ENCODE measurements at regions not wholly inside any gene's neighbourhood (a gene's known extent, or its start where the extent isn't known, plus 50 kb on each side); places are given as distances from the start of the nearest gene placed in this dataset.
"Not testable (repeated sequence)": the region's sequence is repeated elsewhere in the genome, so short reads cannot be mapped to it uniquely, and the experiment has no call there.

DNA sequence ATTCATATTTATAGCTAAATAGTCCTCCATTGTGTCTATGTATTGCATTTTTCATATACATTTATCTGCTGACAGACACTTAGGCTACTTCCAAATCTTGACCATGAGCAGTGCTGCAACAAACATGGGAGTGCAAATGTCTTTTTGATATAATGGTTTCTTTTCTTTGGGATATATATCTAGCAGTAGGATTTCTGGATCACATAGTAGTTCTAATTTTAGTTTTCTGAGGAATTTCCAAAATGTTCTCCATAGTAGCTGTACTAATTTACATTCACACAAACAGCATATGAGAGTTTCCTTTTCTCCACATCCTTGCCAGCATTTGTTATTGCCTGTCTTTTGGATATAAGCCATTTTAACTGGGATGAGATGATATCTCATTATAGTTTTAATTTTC lies 1521.3 kb downstream of the REEP3 start:
- DNase-seq (ENCODE audit: low spot score): no peak

- no peak for DNase-seq (ENCODE audit: low spot score)
These were observed 1525.6 kb downstream of the REEP3 start for GRCh38 chr10:65046831-65047230.

GRCh38 chr10:65052111-65052510 lies 1530.9 kb downstream of the REEP3 start:
- not testable (repeated sequence) for DNase-seq (ENCODE audit: low spot score)

DNA sequence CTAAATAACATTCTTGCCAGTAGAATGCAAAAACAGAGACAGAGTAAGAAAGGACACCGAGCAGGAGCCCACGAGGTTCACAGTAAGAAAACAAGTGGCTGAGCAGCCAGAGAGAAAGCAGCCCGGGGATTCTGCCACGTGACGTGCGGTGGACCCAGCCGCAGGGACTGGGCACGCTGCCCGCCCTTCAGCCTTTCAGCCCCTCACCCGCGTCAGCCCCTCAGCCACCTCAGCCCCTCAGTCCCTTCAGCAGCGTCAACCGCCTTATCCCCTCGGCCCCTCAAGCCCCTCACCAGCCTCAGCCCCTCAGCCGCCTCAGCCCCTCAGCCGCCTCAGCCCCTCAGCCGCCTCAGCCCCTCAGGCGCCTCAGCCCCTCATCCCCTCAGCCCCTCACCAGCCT lies 1532.2 kb downstream of the REEP3 start:
- not testable (repeated sequence) for DNase-seq (ENCODE audit: low spot score)

GRCh38 chr10:65053831-65054351 lies 1532.7 kb downstream of the REEP3 start:
- not testable (repeated sequence) for DNase-seq (ENCODE audit: low spot score)

DNA sequence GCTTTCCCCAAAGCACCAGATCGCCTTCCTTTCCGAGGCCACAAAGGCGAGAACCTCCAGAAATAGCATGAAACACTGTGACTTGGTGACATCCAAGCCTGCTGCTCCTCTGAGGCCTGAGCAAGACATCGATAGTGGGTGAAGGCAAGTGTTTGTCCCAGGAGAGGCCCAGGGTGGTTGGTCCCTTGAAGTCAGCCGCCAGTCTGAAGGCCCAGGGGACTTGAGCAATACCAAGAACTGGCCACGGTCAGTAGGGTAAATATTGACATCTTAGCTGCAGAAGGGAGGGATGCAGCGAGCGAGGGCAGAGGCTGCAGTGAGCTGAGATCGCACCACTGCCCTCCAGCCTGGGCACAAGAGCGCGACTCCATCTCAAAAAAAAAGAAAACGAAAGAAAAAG lies 1533.5 kb downstream of the REEP3 start:
- DNase-seq (ENCODE audit: low spot score): not testable (repeated sequence)

DNA sequence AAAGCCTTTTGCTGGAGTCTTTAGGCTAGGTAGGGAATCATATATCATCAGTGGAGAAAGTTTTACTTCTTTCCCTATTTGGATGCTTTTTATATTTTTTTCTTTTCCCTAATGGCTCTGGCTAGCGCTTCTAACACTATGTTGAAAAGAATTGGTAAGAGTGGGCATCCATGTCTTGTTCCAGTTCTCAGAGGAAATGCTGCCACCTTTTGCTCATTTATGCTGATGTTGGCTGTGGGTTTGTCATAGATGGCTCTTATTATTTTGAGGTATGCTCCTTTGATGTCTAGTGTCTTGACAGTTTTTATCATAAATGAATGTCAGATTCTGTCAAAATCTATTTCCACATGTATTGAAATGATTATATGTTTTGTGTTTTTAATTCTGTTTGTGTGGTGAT lies 1544.1 kb downstream of the REEP3 start:
- no peak for DNase-seq (ENCODE audit: low spot score)

- DNase-seq (ENCODE audit: low spot score): no peak
These were observed 1562.0 kb downstream of the REEP3 start for GRCh38 chr10:65083222-65083621.

DNA sequence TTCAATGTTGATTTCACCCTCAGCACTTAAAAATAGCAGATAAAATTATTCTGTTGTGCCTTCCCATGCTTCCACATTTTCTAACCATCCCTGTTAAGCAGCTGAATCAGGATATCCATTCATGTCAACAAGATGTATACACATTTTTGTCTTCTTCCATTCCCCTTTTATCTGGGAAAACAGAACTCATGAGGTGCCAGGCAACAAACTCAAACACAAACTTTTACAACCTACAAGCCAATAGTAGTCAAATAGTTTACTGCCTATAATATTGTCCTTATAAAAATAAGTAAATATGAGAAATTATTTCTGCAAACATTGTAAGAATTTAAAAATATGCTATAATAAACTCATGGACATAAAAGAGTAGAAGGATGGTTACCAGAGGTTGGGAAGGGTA lies 1569.8 kb downstream of the REEP3 start:
- DNase-seq (ENCODE audit: low spot score): no peak

- DNase-seq (ENCODE audit: low spot score): no peak
These were observed 1578.9 kb downstream of the REEP3 start for GRCh38 chr10:65100146-65100545.

- DNase-seq (ENCODE audit: low spot score): not testable (repeated sequence)
These were observed 1579.7 kb downstream of the REEP3 start for GRCh38 chr10:65100881-65101280.

DNA sequence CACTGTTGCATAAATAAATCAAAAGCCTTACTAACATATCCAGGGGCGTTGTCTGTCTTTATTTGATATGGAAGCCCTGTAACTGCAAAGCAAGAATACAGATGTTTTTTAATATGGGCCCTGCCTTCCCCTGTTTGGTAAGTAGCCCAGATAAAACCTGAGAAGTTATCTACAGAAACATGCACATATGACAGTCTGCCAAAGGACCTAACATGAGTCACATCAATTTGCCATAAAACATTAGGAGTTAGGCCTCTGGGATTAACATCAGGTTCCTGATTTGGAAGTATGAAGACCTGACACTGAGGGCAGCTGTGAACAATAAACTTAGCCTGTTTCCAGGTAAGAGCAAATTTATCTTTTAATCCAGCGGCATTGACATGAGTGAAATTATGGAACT lies 1588.8 kb downstream of the REEP3 start:
- DNase-seq (ENCODE audit: low spot score): no peak

- not testable (repeated sequence) for DNase-seq (ENCODE audit: low spot score)
These were observed 1589.9 kb downstream of the REEP3 start for GRCh38 chr10:65111059-65111458.

DNA sequence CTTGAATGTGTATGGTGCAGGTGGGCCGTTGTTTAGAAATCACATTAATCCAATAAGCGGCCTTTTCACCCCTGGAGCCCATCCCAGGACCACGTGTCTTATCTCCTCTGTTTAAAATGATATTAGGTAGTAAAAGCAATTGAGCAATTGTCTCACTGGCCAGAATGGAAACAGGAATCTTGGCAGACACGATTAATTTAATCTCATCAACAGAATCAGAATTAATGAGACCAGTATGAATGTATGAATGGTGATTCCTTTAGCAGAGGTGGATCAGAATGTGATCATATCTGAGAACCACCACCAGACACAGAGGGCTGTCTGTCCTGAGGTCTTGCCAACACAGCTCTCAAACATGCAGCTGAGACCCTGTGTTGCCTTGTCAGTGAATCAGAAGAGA lies 1591.4 kb downstream of the REEP3 start:
- no peak for DNase-seq (ENCODE audit: low spot score)

GRCh38 chr10:65123120-65123519 lies 1601.9 kb downstream of the REEP3 start:
- DNase-seq (ENCODE audit: low spot score): peak; percentile 28

DNA sequence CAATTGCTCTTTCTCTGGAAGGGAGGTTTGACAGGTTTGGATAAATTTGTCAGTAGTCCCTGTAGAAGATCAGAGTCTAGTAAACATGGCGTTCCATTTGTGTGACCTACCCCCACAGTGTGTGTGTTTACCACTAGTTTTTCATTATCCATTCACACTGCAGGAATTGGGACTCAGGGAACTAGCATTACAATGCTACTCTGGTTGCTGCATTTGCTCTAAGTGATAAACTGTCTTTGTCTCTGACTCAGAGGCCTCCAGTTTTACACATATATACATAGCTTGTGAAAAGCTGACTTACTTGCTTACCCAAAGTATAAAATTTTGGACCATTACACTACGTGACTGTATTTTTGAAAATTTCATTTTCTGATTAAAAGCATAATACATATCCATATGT lies 1604.0 kb downstream of the REEP3 start:
- DNase-seq (ENCODE audit: low spot score): no peak

- no peak for DNase-seq (ENCODE audit: low spot score)
These were observed 1605.1 kb downstream of the REEP3 start for GRCh38 chr10:65126288-65126687.

GRCh38 chr10:65128277-65128676 lies 1607.1 kb downstream of the REEP3 start:
- DNase-seq (ENCODE audit: low spot score): no peak

GRCh38 chr10:65130162-65130758 lies 1609.1 kb downstream of the REEP3 start:
- no peak for DNase-seq (ENCODE audit: low spot score)

GRCh38 chr10:65133652-65134051 lies 1612.5 kb downstream of the REEP3 start:
- DNase-seq (ENCODE audit: low spot score): no peak

DNA sequence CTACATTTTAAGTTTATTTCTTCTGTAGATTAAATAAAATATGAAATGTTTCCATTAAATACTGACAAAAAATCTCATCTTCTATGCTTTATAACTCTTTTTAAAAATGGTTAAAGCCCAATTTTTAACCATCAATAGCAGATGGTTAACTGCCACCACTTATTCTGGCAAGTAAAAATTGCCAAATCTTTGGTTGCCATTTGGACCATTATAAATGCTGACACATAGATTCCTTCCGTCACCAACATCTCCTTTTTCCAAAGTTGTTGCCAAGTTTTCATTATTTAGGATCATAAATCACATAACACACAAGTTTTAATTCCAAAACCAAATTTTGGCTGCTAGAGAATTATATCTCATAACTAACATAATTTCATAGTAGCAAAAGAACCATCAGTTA lies 1614.3 kb downstream of the REEP3 start:
- no peak for DNase-seq (ENCODE audit: low spot score)

- no peak for DNase-seq (ENCODE audit: low spot score)
These were observed 1621.6 kb downstream of the REEP3 start for GRCh38 chr10:65142641-65143435.

- DNase-seq (ENCODE audit: low spot score): no peak
These were observed 1622.5 kb downstream of the REEP3 start for GRCh38 chr10:65143723-65144122.

DNA sequence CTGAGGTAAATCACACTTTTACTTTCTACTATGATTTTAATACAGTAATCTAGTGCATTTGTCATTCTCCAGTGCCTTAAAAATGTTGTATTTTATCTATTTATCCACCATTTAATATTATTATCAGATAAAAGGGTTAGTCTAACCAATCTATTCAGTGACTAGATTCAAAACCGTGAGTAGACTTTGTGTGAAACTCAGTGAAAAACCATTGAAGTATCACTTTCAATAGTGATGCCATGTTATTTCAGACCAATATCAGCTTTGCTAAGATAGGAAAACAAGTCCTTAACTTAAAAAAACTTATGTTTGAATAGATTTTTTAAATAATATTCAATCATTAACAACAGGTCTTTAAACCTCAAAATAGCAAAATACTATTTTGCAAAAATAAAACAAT lies 1628.7 kb downstream of the REEP3 start:
- no peak for DNase-seq (ENCODE audit: low spot score)
